HG02840 (cell line): ENCODE measurements at regions not wholly inside any gene's neighbourhood (a gene's known extent, or its start where the extent isn't known, plus 50 kb on each side); places are given as distances from the start of the nearest gene placed in this dataset.

Experiments used
- ATAC-seq: cut with Tn5 transposase; IDR thresholded peaks from one replicate; pipeline ENCODE4 v1.9.1; 2021; ENCODE audit warnings: mild to moderate bottlenecking, moderate library complexity, moderate number of reproducible peaks; ENCODE audit not compliant: unreplicated experiment, low FRiP score

- no peak for ATAC-seq
Observed at GRCh38 chr5:104198156-104198555, 635.6 kb upstream of the NUDT12 start.

GRCh38 chr5:104189909-104190308, 627.3 kb upstream of the NUDT12 start:
- ATAC-seq: no peak

- no peak for ATAC-seq
Observed at GRCh38 chr5:104189031-104189430, 626.4 kb upstream of the NUDT12 start.

- ATAC-seq: no peak
Observed at GRCh38 chr5:104187656-104188055, 625.1 kb upstream of the NUDT12 start.

GRCh38 chr5:104186510-104186909, 623.9 kb upstream of the NUDT12 start:
- no peak for ATAC-seq

GRCh38 chr5:104186100-104186499, 623.5 kb upstream of the NUDT12 start:
- no peak for ATAC-seq

- no peak for ATAC-seq
Observed at GRCh38 chr5:104184264-104184663, 621.7 kb upstream of the NUDT12 start.

- ATAC-seq: no peak
Observed at GRCh38 chr5:104178829-104179456, 616.4 kb upstream of the NUDT12 start.

GRCh38 chr5:104178066-104178465, 615.5 kb upstream of the NUDT12 start:
- ATAC-seq: no peak

GRCh38 chr5:104177651-104178050, 615.1 kb upstream of the NUDT12 start:
- no peak for ATAC-seq

- ATAC-seq: no peak
Observed at GRCh38 chr5:104172976-104173375, 610.4 kb upstream of the NUDT12 start.

- no peak for ATAC-seq
Observed at GRCh38 chr5:104171958-104172690, 609.5 kb upstream of the NUDT12 start.

- no peak for ATAC-seq
Observed at GRCh38 chr5:104170926-104171325, 608.3 kb upstream of the NUDT12 start.

GRCh38 chr5:104146652-104147051, 584.1 kb upstream of the NUDT12 start:
- no peak for ATAC-seq

- ATAC-seq: no peak
Observed at GRCh38 chr5:104139840-104140239, 577.3 kb upstream of the NUDT12 start.

GRCh38 chr5:104130320-104130719, 567.7 kb upstream of the NUDT12 start:
- no peak for ATAC-seq

- no peak for ATAC-seq
Observed at GRCh38 chr5:104128348-104128747, 565.8 kb upstream of the NUDT12 start.

- ATAC-seq: no peak
Observed at GRCh38 chr5:104126980-104127379, 564.4 kb upstream of the NUDT12 start.

GRCh38 chr5:104119529-104119928, 556.9 kb upstream of the NUDT12 start:
- ATAC-seq: no peak

- no peak for ATAC-seq
Observed at GRCh38 chr5:104111632-104112031, 549.0 kb upstream of the NUDT12 start.

GRCh38 chr5:104096451-104096850, 533.9 kb upstream of the NUDT12 start:
- no peak for ATAC-seq

- ATAC-seq: no peak
Observed at GRCh38 chr5:104095527-104095926, 532.9 kb upstream of the NUDT12 start.
